Forelimb muscle (tissue), 1 donor: ENCODE measurements at regions not wholly inside any gene's neighbourhood (a gene's known extent, or its start where the extent isn't known, plus 50 kb on each side); places are given as distances from the start of the nearest gene placed in this dataset.
"Not testable (repeated sequence)": the region's sequence is repeated elsewhere in the genome, so short reads cannot be mapped to it uniquely, and the experiment has no call there.

Experiments used
- DNase-seq: peaks from one replicate; pipeline ENCODE4 v3.0.0-alpha.2; 2013; ENCODE audit warnings: low read depth

DNA sequence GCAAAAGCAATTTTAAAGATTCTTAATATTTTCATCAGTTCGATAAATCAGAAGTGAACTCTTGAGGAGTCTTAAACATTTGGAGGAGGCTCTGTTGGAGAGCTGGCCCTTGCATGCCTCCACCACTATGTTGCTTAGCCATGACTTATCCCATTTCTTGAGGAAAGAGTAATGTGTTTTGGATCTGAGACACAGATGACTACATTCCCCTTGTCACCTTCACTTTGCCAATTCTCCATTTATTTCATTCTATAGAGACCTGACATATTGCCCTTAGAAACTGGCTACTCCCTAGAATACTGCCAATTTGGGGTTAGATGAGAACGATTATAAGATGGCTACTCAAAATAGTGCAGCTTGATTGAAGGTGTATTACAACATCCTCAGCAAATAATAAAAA lies 157.4 kb upstream of the TMEM260 start:
- DNase-seq, result peak; percentile 8

DNA sequence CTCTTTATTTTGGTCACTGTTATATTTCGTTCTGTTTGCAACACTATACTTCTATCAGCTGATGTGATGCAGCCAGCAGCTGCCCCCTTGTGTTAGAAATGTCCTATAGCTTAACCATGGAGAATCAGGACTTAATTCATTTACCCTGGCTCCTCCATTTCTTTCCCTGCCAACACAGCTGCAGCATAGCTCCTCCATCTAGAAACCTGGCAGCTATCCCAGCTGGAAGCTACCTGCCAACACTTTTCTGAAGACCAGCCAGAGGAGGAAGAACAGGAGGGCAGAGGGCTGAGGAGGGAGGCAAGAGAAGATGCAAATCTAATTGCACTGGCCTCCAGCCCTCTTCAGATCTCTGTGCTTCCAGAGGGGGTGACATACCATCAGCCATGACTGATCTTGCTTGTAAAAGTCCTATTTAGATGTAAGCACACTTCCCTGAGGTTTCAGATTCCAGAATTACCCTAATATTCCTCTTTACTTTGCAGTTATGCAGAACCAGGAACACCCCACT lies 156.8 kb upstream of the TMEM260 start:
- peak; percentile 79 for DNase-seq

DNA sequence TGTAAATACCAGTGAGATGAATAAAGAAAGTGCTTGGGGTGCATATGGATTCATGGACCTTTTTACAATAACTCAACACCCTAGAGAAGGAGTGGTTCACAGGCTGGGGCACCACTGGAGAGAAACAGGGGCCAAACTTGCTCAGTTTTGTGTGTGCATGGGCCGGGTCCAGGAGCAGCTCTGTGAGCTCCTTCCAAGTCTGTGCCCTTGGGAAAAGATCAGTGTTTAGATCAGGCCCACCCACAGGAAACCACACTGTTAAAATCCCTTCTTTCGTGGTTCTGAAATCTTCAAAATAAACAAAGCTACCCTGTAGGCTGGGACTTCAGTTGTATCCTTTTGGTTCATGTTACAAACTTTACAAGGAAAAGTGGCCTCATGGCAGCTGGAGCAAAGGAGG lies 156.1 kb upstream of the TMEM260 start:
- DNase-seq, result peak; percentile 19

DNA sequence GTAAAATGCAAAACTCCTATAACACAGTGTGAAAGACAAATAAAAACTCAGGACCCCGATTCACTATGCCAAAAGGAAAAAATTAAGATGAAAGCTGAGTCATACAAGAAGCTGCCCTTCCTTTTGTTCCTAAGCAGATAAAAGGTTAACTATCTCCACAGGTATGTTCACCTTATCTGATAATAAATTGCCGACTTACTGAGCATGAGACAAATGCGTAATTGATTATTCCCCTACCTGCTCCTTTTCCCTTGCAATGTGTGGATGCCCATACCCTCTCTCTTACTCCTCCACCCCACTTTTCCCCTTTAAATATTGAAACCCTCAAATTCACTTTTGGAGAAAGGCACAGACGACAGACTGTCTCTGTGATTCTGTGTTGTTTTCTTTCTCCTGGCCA lies 148.6 kb upstream of the TMEM260 start:
- no peak for DNase-seq

DNA sequence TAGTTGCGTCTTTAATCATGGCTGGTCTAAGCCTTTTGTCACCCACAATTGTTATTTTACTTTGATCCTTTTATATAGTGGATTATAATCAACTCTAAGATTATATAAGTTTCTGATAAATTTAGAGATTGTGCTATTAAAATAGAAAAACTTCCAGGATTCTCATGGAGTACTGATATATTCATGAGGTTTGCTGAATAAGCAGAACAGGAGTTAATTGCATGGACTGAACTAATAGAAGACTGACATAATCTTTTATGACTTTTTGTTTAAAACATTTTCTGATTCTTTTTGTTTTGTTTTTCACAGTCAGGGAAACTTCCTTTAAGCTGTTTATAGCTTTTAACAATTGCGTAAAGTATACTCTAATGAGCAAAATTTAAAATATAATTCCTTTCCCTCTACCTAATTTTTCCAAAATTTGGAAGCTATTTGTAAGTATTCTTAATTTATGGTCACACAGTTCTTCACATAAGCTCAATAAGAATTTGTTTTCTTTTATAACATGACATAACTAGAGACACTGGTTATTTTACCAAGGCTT lies 129.9 kb upstream of the TMEM260 start:
- no peak for DNase-seq

DNA sequence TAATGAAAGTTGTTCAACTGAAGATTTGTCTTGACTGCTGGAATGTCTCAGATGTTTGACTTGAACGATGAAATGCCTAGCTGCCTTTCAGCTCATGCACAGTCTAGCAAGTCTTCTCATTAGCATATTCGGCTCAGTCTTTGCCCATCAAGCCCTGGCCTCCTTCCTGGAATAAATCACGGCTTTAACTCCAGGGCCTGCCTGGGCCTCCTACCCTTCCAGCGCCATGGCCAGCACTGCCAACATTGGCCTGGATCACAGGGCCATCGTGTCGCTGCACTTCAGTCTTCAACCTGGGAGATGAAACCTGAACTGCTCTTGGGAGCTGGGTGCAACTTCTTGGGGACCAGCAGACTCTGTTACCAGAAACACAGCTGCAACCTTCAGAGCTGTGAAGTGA lies 126.7 kb upstream of the TMEM260 start:
- DNase-seq, result no peak

DNA sequence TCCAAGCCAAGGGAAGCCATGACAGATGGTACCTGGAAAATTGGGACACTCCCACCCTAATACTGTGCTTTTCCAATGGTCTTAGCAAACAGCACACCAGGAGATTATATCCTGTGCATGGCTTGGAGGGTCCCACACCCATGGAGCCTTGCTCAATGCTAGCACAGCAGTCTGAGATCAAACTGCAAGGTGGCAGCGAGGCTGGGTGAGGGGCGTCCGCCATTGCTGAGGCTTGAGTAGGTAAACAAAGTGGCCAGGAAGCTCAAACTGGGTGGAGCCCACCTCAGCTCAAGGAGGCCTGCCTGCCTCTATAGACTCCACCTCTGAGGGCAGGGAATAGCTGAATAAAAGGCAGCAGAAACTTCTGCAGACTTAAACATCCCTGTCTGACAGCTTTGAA lies 124.9 kb upstream of the TMEM260 start:
- DNase-seq, result not testable (repeated sequence)

DNA sequence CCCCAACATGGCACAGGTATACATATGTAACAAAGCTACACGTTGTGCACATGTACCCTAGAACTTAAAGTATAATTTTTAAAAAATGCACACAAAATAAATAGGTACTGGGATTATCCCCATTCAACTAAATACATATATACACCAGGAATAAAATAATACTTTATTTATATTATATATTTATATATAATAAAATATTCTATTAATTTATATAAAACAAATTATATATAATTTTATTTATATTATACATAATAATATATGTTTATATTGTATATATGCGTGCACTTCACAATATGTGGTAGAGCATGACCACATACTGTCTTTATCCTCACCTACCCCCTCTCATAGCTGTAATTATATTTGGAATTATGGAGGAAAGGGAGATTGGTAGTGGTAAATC lies 119.1 kb upstream of the TMEM260 start:
- DNase-seq, result no peak

DNA sequence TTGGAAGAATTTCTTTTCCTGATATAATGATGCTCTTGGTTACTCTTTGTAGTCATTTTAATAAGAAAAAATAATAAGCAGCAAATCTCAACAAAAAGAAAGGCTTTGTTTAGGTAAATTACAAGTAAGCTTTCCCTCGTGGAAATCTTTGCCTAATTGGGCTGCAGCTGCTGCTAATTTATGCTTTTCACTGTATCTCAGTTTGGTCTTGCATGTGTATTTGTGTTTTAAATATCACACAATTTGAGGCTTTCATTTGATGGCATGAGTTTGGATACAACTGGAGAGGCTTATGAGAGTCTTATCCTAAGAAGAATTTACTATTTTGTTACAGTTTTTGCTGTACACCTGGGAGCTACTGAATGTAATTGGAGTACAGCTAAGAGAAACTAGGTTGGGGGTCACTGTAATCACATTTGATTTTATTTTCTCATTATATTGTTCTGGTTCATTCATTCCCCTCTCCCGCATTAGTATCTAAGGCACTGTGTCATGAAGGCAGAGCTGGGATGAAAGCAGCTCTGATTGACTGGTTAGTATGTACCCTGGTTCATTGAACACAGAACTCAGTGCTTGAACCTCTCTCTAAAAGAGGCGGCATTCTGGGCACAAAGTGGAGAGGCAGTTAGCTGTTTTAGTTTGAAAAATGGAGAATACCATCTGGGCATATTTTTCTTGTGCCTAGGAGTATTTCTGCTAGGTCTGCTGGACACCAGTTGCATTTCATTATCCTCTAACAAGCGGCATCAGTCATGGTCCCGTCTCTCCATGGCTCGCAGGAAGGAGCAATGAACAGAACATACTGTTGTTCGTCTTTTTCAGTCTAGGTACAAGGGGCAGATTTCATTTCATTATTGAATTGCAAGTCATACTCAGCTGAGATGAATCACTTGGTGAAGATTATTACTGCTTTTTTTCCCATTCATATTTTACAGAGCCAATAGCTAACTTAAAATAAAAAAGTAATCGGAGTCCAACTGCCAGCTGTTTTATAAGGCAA lies 118.0 kb upstream of the TMEM260 start:
- no peak for DNase-seq

DNA sequence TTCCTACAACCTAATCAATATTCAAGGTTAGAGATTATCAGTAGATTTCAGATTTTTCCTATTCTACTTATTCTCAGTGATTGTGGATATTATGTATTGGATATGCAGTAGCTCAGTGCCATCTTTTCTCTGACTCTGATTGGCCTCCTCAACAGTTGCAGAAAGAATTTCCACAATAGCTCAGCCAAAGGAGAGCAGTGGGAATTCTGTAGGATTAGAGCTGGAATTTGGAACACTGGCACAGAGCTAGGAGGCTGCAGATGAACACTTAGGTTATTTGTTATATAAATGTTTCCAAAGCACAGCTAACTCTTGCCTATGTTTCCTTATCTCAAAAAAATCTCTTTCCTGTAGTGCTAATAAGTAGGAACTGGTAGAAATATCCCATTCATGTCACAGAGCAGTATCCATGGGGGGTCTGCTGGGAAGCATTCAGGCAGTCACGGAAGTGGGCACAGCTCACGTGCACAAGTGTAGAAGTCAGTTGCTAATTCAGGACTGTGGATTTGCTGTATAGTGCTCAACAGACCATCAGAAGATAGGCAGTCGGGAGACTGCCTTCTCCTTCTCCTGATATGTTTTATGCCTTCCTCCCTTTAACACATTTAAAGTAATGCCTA lies 116.2 kb upstream of the TMEM260 start:
- DNase-seq, result peak; percentile 17

DNA sequence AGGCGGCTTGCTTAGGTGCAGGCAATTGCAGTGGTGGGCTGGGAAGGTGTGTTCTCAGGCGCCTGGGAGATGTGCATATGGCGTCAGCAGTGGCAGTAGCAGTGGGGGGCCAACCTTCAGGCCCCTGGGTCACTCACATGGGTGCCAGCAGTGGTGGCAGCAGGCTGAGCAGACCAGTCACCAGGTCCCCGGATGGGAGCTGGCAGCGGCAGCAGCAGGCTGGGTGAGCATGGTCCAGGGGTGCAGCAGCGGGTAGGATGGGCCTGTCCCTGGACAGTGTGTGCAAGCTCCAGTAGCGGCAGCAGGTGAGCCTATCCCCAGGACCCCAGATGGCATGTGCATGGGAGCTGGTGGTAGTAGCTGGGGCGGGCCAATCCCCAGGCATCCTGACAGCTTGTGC lies 108.5 kb upstream of the TMEM260 start:
- DNase-seq, result no peak

DNA sequence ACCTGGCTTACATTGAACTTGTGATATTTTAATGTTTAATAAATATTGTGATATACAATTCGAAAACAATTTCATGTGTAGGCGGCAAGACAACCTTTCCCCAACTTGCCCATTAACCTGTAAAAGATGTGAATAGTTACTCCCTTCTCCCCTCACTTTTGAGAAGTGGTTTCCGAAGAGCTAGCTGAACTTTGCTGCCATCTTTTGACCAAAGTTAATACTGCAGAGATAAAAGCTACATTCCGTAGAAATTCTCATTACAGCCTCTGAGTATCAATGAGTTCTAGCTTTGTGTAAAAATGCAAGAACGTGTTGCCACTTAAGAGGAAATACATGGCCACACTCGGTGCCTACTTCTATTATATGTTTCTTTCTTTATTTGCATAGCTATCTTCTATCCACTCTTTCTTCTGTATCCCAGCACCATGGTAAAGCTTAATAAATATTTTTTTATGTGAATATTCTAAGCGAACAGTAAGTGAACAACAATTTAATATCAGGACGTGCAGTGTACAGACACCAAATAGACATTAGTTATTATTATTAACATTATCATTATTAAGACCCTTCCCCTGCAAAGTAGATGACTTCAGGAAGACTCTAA lies 105.1 kb upstream of the TMEM260 start:
- DNase-seq, result no peak

DNA sequence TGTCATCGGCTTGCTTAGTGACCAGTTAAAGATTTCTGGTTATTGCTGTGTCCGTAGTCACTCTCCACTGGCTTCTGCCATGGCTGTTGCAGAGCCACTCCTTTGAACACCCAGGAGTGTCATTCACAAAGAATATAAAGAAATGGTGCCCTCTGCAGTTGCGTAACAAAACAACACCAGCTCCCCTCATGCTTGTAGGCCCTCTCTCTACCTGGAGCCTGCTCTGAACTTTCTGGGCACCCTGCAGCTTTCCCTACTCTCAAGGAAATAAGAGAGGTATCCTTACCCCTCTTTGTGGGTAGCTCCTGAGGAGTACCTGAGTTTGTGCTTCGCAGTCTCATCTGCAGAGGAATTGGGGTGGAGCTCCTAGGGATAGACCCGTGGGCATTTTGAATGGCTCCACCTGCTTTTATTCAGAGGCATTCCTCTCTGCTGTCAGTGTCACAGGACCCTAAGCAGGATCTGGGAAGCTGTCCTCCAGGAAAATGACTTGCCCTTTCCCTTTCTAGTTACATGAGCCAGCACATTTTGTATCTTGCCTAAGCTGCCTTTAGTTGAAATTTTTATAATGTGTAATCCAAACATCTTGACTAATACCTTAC lies 97.2 kb upstream of the TMEM260 start:
- no peak for DNase-seq

DNA sequence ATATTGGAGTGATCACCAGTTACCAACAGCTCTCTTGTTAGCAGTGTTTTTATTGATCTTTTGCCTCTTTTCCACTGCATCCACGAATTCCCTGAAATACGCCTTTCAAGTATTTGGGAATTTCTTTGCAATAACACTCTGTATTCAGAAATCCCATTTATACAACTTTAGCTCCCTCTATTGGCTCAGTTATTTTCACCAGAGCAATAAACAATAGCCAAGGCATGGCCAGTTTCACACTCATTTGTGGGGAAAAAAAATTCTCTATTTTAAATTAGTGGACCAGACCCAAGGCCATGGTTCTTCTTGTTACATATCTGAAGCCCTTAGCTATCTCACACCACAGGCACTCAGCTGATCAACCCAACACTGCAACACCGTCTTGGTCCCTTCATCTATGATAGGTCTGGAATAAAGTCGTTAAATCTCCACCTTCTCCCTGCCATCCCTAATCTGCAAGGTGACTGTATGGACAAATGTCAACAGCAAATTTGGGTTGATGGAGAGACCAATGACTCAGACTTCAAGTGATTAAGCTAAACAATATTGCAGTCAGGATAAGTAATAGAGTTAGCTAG lies 92.4 kb upstream of the TMEM260 start:
- no peak for DNase-seq

DNA sequence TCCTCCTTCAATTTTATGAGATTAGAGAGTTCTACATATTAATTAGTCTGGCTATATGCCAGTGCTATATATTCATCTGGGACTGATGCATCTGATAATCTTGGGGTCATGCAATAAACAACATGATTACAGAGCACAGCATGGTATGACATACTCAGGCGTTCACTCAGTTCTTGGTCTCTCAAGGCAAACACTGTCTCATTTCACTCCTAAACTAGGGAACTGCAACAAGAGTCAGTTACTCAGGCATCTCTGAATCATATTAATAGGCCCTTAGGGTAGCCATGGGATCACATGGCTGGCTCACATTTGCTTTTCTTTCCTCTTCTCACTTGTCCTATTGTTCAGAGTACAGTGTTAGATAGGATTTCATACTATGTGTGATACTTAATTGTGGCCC lies 91.8 kb upstream of the TMEM260 start:
- DNase-seq, result no peak

DNA sequence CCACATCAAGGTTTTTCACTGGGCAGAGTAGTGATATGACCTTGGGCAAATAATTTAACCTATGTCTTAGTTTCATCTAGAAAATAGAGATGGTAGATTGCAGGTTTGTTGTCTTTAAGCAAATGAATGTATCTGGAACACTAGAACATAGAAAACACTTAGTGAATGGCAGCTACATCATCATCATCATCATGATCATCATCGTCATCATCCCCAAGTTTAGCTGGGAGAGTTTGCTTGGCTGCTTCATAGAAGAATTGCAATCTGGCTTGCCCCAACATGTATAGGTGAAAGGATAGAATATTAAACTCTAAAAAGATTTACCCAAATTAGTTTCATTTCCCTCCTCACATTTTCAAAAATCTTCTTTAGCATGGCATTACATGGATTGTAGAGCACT lies 91.3 kb upstream of the TMEM260 start:
- no peak for DNase-seq

DNA sequence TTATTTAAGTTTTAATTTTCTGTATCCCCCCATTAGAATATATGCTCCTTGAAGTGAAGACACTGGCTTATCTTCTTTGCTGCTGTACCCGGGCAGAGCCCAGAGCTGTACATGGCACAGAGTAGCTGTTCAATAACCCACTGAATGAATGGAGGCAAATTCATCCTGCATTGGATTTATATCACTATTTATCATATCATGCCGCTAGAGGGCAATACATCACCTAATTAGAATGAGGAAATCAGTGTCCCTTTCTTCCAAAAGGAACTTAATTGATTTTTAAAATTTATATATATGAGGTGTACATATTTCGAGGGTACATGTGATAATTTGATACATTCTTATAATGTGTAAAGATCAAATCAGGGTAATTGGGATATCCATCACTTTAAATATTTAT lies 89.2 kb upstream of the TMEM260 start:
- no peak for DNase-seq

DNA sequence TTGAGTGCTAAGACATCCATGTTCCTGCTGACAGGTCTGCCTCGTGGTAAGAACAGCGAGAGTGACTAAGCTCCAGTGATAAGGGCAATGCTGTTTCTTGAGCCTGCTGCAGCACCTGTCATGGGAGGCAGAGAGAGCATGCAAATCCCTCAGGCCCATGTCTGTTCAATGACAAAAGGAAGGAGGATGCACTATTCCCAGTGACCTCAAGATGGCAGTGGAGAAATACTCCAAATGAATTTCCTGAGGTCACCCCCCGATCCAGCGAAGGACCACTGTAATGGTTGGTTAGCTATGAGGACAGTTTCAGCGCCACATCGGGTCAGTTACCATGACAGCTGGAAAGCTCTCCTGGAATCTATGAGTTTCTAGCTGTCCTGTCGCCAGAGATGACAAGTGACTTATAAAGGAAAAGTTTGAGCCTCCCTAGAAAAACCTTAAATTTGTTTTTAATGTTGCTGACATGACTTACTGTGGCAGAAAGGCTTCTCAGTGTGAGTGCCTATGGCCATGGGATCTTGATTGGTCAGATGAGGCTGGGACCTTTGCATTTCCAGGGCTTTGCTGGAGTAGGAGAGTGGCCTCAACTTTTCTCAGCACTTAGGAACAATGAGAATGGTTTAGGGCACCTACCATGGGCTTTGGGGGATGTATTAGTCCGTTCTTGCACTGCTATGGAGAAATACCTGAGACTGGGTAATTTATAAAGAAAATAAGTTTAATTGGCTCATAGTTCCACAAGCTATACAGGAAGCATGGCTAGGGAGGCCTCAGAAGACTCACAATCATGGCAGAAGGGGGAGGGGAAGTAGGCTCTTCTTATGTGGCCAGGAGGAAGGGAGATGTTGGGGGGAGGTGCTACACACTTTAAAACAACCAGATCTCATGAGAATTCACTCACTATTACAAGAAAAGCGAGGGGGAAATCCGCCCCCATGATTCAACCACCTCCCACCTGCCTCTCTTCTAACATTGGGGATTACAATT lies 88.0 kb upstream of the TMEM260 start:
- no peak for DNase-seq

DNA sequence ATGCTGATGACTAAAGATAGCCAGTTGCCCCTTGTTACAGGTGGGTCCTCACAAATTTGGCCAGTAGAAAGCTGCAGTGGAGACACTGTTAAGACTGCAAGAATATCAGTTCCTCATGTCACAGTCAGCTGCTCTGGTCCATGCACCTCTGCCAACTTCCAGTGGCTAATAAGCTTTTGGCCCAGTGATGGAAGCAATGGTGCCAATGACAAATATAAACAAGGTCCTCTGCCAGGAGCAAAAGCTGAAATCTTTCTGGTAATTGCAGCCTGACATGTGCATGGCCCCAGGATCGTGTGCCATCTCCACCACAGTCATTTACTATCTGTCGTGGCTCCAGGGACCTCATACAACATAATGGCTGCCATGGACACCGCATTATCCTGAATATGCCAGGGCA lies 85.4 kb upstream of the TMEM260 start:
- DNase-seq, result no peak

DNA sequence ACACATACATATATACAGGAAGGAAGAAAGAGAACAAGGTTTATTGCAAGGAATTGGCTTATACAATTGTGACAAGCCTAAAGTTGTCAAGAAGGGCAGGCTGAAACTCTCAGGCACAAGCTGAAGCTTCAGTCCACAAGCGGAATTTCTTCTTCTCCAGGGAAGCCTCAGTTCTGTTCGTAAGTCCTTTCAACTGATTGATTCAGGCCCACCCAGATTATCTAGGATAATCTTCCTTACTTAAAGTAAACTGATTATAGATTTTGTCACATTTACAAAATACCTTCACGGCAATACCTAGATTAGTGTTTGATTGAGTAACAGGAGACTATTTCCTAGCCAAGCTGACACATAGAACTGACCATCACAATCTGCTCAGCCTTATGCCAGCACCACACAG lies 81.5 kb upstream of the TMEM260 start:
- no peak for DNase-seq
